ENCODE measurements at regions not wholly inside any gene's neighbourhood (a gene's known extent, or its start where the extent isn't known, plus 50 kb on each side); places are given as distances from the start of the nearest gene placed in this dataset.
A peak's percentile ranks its signal among the peaks of the same experiment; 100 is the strongest.

DNA sequence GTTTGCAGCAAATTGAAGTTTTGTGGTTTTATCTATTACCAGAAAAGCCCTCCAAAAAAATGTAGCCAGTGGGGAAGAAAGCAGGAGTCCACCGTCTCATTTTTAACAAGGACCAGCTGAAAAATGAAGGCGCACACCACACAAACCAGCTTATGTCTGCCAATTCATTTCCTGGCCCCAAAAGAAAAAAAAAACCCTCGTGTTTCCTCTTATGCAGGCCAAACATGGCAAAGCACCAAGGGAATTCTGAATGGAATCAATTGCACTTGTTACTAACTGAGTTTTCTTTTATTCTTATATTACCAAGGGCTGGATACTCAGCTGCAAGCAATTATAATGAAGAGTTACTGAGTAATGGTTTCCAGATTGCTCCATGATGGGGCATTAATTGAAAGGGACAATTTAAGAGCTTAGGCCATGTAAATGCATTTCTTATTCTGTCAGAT lies 428.3 kb upstream of the NPVF start:
- H3K27ac Mint-ChIP-seq: no peak overlapping the region
- H3K4me3 Mint-ChIP-seq: peak overlapping the region in 1 of 2 donors; percentile 30
- peaks cover 9% of the 10 kb centered on the region for H3K4me1 Mint-ChIP-seq
- ATAC-seq: no peak
- H3K27me3 Mint-ChIP-seq: no peaks in the 10 kb centered on the region
- no peak for DNase-seq
- H3K9me3 Mint-ChIP-seq: no peaks in the 10 kb centered on the region

DNA sequence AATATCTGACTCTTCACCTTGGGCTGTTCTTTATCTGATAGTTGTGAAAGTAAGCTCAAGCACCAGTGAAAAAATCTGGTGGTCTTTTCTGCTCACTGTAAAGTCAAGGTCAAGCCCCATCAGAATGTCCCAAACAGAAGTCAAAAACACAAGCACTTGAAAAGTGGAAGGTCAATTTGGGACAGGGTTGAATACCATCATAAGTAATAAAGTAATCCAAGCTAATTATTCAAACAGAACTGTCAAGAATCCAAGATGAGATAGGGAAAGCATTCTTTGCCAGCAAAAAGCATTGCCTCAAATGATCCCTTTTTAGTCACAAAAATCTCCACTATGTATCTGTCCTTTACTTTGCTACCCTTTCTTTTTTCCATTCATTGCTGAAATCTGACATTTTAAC lies 430.1 kb upstream of the NPVF start:
- no peak overlapping the region for H3K4me3 Mint-ChIP-seq
- no peaks in the 10 kb centered on the region for H3K9me3 Mint-ChIP-seq
- no peak overlapping the region for H3K27ac Mint-ChIP-seq
- no peak for DNase-seq
- ATAC-seq: no peak
- H3K27me3 Mint-ChIP-seq: peaks cover 5% of the 10 kb centered on the region
- H3K4me1 Mint-ChIP-seq: peaks cover 9% of the 10 kb centered on the region

DNA sequence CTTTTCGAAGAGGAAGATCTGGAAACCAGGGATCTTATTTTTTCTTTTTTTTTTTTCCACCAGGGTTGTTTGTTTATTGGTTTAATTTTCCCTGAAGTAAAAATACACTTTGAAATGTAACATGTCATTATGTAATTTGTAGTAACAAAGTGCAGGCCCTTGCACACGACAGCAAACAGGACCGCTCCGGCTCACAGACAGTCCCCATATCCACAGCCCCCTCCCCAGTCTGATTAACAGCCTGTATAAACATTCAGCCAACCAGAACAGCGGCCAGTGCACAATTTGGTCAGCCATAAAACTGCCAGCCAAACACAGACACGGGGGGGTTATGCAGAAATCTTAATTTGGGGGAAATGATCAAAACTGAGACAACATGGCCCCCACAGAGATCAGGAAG lies 431.6 kb upstream of the NPVF start:
- ATAC-seq (no peak), DNase-seq (no peak)
- H3K9me3 Mint-ChIP-seq: no peaks in the 10 kb centered on the region
- H3K4me1 Mint-ChIP-seq: peaks cover 18% of the 10 kb centered on the region
- H3K27ac Mint-ChIP-seq: no peak overlapping the region
- peaks cover 5% of the 10 kb centered on the region for H3K27me3 Mint-ChIP-seq
- no peak overlapping the region for H3K4me3 Mint-ChIP-seq

DNA sequence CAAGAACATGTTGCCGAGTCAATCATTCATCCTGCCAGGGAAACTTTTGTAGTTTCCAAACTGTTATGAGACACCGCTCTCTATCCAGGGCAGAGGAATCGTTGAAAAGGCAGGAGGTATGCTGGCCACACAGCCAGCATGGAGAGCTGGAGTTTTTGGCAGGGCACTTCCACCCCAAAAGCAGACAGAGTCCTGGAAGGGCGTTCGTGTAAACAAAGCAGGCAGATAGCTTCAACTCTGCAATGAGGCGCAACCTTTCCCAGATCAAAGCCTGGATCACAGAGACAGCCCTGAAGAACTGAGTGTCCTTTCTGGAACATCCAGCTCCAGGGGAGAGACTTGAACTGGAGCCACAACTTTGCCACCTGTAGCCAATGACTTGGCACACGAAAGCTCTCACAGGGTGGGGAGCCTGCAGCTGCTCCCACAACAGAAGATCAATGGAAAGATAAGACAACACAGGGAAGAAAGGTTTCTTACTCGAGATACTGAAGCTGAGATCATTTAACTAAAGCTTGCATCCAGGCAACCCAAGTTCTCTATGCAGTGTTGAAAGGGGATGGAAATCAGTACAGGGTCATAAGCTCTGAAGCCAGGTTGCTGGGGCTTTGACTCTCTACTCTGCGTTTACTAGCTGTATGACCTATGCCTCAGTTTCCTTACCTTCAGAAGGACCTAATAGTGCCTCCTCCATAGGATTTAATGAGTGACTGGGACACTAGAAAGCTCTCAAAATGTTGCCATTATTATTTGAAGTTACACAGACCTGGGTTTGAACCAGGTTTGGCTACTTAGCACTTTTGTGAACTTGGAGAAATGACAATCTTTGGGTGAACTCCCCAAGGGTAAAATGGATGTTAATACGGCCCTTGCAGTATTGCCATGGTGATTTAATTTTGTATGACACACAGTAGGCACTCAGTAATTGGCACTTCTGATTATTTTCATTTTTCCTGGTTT lies 434.8 kb upstream of the NPVF start:
- ATAC-seq: no peak
- peaks cover 9% of the 10 kb centered on the region for H3K4me1 Mint-ChIP-seq
- no peak overlapping the region for H3K4me3 Mint-ChIP-seq
- no peak overlapping the region for H3K27ac Mint-ChIP-seq
- H3K27me3 Mint-ChIP-seq: peaks cover 14% of the 10 kb centered on the region
- no peak for DNase-seq
- no peaks in the 10 kb centered on the region for H3K9me3 Mint-ChIP-seq

DNA sequence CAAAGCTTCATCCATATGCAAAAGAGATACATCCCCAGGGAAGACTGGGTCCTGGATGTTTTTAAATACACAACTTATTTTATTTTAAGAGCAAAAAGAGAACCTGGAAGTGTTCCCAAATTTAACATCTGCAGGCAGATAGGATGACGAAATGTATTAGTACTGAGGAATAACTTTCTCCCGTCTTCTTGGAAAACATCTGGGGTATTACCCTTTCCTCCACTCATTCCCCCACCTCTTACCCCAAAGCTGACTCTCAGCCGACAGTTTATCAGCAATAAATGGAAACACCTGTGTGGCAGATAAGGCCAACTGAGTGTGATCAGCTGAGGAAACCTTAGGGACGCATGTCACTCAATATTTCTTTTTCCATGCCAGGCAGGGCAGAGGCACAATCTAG lies 435.6 kb upstream of the NPVF start:
- DNase-seq (no peak), ATAC-seq (no peak)
- peaks cover 9% of the 10 kb centered on the region for H3K4me1 Mint-ChIP-seq
- no peaks in the 10 kb centered on the region for H3K9me3 Mint-ChIP-seq
- no peak overlapping the region for H3K27ac Mint-ChIP-seq
- H3K27me3 Mint-ChIP-seq: peaks cover 14% of the 10 kb centered on the region
- no peak overlapping the region for H3K4me3 Mint-ChIP-seq

DNA sequence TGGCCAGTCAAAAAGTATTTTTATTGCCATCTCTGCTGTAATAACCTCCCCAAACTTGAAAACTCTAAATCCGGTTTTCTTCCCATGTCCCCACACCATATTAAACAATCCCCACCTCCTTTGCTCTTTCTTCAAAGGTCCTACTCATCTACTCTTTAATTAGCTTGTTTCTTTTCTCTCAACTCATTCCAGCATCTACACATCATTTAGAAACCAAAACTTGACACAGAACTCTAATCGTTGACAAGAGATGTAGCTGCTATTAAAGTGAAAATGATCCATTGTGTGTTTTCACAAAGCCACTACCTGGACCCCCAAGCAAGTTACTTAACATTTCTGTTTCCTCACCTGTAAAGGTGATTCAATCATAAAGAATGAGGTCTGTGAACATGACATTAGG lies 436.3 kb upstream of the NPVF start:
- Mint-ChIP-seq H3K27me3 (peaks cover 14% of the 10 kb centered on the region), H3K27ac (no peak overlapping the region), H3K9me3 (no peaks in the 10 kb centered on the region), H3K4me3 (no peak overlapping the region), H3K4me1 (peaks cover 9% of the 10 kb centered on the region)
- no peak for DNase-seq
- ATAC-seq: no peak

DNA sequence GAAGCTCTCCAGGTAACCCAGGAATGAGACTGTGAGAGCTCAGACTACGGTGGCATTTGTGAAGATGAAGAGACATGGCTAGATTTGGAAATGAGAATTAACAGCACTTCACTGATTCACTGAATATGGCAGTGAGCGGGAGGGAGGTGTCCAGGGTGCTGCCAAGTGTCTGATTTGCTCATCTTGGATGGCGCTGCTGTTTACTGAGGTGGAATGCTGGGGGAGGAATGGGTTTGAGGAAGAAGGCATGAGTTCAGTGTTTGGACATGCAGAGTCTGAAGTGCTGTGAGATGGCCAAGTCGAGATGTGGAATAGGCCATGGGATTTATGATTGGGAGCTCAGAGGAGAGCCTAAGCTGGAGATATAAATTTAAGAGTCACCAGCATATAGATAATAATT lies 437.1 kb upstream of the NPVF start:
- no peak for ATAC-seq
- no peaks in the 10 kb centered on the region for H3K9me3 Mint-ChIP-seq
- H3K4me1 Mint-ChIP-seq: peaks cover 9% of the 10 kb centered on the region
- H3K27me3 Mint-ChIP-seq: peaks cover 14% of the 10 kb centered on the region
- no peak overlapping the region for H3K4me3 Mint-ChIP-seq
- H3K27ac Mint-ChIP-seq: no peak overlapping the region
- no peak for DNase-seq

DNA sequence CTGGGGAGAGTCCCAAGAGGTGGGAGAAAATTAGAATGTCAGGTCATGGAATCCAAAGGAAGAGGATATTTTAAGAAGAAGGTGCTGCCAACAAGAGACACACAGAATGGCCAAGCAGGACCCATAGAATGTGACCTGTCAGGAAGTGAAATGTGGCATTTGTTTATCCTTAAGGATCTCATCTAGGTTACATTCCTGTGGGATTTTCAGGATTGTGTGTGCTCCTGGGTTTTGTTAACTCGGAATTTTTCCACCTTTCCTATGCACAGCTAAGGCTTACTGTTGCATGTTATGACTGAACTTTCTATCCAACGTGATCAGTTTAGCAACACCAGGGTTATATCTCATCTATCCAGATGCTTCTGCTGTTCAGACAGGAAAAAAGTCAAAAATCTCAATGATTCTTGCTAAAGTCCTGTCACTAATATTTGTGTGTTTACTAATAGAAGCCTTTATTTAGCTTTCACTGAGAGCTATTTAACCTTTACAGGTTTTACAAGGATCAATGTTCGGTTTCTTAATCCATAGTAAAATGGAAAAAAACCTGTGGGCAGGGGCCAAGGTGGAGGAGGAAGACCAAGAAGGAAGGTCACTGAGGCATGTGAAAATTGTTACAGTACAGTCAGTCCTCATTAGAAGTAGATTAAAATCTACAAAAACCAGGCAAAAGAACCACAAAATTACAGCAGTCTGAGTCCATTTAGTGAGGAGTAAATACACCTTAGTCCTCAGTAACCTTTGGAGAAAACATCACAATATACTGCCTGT lies 437.8 kb upstream of the NPVF start:
- H3K4me3 Mint-ChIP-seq: no peak overlapping the region
- DNase-seq (no peak), ATAC-seq (no peak)
- peaks cover 9% of the 10 kb centered on the region for H3K4me1 Mint-ChIP-seq
- no peak overlapping the region for H3K27ac Mint-ChIP-seq
- H3K27me3 Mint-ChIP-seq: peaks cover 14% of the 10 kb centered on the region
- no peaks in the 10 kb centered on the region for H3K9me3 Mint-ChIP-seq

DNA sequence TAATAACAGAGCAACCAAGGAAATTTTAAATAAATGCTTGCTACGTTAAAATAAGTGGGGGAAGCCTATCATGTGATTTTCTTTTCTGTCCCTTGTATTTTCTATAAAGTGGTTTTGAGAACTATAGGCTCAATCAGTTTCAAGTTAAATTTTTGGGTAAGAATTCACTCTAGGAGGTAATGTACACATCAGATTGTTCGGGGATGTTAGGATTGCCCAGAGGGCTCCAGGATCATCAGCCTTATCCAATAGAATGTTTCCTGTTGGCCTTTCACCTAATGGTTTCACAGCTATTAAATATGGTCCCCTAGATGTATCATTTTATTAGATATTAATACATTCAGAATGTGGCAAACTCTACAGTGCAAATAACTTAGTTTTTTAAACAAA lies 438.4 kb upstream of the NPVF start:
- H3K4me1 Mint-ChIP-seq: peaks cover 9% of the 10 kb centered on the region
- no peak overlapping the region for H3K4me3 Mint-ChIP-seq
- ATAC-seq (no peak), DNase-seq (no peak)
- no peak overlapping the region for H3K27ac Mint-ChIP-seq
- H3K9me3 Mint-ChIP-seq: no peaks in the 10 kb centered on the region
- H3K27me3 Mint-ChIP-seq: peaks cover 14% of the 10 kb centered on the region

DNA sequence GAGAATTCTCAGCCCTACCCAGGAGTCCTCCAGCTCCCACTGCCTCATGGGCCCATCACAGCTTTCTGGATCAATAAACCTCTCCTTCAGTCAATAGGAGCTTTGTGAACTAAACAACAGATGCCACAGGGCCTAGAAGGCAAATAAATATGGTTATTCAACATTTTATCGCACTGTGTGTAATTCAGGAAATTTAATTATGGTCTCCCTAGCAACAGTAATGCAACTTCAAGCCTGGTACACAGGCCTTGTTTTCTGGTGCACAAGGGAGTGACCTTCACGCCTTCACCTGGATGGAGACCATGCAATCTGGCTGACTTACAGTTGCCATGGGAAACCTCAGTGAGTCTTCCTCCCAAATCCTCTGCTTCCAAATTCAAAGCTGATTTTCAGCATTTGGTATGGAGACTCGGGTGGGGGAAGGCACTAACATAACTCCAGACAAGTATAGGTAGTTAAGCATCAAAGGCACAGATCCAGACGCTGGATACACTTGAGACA lies 441.0 kb upstream of the NPVF start:
- no peaks in the 10 kb centered on the region for H3K9me3 Mint-ChIP-seq
- DNase-seq (no peak), ATAC-seq (no peak)
- H3K4me1 Mint-ChIP-seq: peaks cover 5% of the 10 kb centered on the region
- peaks cover 9% of the 10 kb centered on the region for H3K27me3 Mint-ChIP-seq
- no peak overlapping the region for H3K4me3 Mint-ChIP-seq
- peak overlapping the region in 1 of 2 donors; percentile 35 for H3K27ac Mint-ChIP-seq

DNA sequence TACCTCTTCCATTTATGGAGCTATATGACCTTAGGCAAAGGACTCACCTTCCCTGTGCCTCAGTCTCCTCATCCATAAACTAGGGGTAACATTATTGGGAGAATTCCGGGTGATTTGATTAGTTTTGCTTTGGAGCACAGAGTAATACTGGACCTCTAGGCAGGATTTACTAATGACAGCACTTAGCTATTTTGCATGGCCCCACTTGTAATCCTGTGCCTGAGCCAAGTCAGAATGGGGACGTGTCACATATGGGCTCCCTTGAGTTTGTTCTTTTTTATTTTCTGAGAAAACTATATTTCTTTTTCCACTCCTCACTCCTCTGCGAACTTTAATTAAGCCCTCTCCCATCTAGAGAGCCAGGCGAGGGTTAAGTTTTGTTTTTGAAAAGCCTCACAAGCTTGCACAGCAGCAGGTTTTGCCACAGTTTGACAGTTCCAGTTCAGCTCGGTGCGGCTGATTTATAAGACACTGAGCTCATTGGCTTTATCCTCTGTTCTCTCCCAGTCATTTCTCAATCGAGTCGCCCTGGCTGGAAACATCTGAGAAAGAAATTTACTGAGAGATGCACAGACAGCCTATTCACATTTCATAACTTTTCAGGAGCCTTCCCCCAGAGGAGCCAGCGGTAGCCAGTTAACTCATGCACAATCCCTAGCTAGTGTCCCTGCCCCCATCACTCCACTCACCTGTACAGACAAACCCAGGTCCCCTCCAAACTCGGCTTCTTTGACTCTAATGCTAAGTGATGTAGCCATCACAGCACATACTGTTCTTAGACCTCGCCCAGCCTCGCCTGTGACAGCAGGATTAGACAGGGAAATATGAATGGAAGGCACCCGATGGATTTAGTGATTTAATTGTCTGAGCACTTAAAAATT lies 441.9 kb upstream of the NPVF start:
- ATAC-seq (no peak), DNase-seq (no peak)
- no peak overlapping the region for H3K4me3 Mint-ChIP-seq
- peaks cover 6% of the 10 kb centered on the region for H3K27me3 Mint-ChIP-seq
- no peak overlapping the region for H3K27ac Mint-ChIP-seq
- no peaks in the 10 kb centered on the region for H3K9me3 Mint-ChIP-seq
- H3K4me1 Mint-ChIP-seq: no peaks in the 10 kb centered on the region

DNA sequence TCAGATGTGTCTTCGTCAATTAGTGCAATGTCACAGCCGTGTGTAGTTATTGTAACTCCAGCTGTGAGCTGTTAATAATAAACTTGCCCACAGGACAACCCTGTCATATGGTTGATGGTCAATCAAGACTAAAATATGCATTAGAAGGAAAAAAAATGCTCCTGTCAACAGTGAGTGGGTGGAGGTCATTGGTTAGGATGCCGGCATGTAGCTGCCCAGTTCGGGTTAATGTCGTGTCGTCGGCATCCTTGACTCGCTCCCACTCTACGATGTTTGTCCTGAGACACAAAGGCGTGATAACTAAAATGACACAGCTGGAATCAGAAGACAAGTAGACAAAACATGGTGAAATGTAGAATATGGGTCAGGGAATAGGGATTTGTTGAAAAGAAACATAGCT lies 442.8 kb upstream of the NPVF start:
- DNase-seq (no peak), ATAC-seq (no peak)
- Mint-ChIP-seq H3K27ac (no peak overlapping the region), H3K4me3 (no peak overlapping the region), H3K27me3 (no peaks in the 10 kb centered on the region), H3K9me3 (no peaks in the 10 kb centered on the region), H3K4me1 (no peaks in the 10 kb centered on the region)

DNA sequence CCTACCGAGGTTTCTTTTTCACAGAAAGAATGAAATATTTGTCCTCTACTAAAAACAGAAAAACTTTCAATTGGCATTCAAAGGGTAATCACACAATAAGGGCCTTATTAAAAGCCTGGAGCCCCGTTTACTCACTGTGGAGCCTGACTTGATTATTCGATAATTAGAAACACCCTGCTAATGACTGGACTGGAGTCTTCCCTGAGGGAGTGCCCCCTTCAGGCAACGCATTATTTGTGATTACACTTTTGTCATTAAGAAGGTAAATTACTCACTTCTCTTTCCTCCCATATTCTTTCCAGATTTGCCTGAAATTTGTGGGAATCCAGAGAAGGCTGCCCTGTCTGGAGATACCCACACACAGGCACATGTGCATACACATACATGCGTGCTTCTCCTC lies 444.2 kb upstream of the NPVF start:
- Mint-ChIP-seq H3K27ac (no peak overlapping the region), H3K4me1 (no peaks in the 10 kb centered on the region), H3K4me3 (no peak overlapping the region), H3K9me3 (no peaks in the 10 kb centered on the region), H3K27me3 (no peaks in the 10 kb centered on the region)
- ATAC-seq (no peak), DNase-seq (no peak)

DNA sequence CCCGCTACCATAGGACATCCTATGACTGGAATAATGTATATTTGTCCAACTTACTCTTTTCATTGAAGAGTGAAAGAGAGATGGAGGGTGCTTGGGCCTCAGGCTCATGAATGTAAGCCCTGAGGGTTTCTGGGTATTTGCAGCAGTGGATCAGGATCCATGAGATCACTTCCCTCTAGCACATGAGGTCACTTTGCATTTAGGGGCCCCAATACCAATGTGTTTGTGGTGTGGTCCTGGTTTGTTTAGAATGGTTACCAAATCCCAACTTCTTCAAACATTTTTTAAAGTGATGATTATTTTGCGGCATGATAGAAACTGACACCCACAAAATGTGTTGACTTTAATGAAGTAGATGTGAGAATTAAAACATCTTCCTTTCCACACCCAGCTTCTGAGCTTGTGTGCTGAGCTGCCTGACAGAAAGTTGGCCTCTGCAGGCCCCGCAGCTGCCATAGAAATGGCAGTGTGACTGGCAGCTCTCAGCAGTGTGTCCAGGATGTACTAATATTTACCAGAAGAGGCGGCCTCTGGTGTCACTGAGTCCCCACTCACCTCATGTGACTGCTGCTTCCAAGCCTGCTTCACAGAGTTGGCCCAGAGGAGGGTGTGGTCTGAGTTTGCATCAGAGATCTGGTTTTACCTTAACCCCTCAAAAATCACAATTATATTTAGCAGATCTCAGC lies 447.6 kb upstream of the NPVF start:
- no peak overlapping the region for H3K4me3 Mint-ChIP-seq
- H3K27ac Mint-ChIP-seq: no peak overlapping the region
- no peaks in the 10 kb centered on the region for H3K27me3 Mint-ChIP-seq
- no peak for DNase-seq
- no peaks in the 10 kb centered on the region for H3K9me3 Mint-ChIP-seq
- H3K4me1 Mint-ChIP-seq: no peaks in the 10 kb centered on the region
- no peak for ATAC-seq

DNA sequence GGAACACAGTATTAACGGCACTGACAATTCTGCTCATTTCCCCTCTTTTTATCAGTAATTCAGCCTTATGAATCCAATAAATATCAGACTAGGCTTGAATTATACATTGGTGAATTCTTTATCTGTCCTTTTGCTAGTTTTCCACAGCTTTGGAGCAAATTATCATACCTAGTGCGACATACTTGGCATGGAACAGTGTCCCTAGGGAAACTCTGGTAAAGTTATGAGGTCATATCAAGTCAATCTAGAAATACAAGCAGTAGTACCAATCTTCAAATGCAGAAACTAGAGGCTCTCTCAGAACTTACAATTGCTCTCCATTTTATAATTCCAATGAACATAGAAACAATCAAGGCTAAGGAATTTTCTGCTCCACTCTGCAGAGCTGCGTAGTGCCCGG lies 449.3 kb upstream of the NPVF start:
- ATAC-seq (no peak), DNase-seq (no peak)
- no peak overlapping the region for H3K27ac Mint-ChIP-seq
- no peak overlapping the region for H3K4me3 Mint-ChIP-seq
- no peaks in the 10 kb centered on the region for H3K4me1 Mint-ChIP-seq
- no peaks in the 10 kb centered on the region for H3K27me3 Mint-ChIP-seq
- H3K9me3 Mint-ChIP-seq: no peaks in the 10 kb centered on the region
